ENCODE measurements at regions not wholly inside any gene's neighbourhood (a gene's known extent, or its start where the extent isn't known, plus 50 kb on each side); places are given as distances from the start of the nearest gene placed in this dataset.

DNA sequence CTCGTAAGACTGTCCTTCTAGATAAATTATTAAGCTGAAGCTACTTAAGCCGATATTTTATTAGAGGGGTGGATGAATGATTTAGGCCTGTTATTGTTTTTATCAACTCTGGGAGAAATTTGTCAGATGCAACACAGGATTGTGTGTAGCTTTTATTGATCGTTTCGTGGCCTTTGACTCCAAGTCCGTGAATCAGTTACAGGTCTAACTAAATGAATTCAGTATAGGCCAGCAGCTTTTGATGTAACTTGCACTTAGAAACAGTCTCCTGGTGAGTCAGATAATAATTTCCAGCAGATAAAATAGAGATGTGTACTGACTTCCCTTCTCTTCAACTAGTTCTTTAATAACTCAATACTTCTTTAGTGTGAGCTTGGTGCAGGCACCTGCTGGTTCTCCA lies 341.7 kb upstream of the SMIM30 start:
- H3K36me3 ChIP-seq (replicated peaks in 1 of 2) = no peaks in the 10 kb centered on the region
- no peak for DNase-seq
- TF ChIP-seq, protein P1, sequence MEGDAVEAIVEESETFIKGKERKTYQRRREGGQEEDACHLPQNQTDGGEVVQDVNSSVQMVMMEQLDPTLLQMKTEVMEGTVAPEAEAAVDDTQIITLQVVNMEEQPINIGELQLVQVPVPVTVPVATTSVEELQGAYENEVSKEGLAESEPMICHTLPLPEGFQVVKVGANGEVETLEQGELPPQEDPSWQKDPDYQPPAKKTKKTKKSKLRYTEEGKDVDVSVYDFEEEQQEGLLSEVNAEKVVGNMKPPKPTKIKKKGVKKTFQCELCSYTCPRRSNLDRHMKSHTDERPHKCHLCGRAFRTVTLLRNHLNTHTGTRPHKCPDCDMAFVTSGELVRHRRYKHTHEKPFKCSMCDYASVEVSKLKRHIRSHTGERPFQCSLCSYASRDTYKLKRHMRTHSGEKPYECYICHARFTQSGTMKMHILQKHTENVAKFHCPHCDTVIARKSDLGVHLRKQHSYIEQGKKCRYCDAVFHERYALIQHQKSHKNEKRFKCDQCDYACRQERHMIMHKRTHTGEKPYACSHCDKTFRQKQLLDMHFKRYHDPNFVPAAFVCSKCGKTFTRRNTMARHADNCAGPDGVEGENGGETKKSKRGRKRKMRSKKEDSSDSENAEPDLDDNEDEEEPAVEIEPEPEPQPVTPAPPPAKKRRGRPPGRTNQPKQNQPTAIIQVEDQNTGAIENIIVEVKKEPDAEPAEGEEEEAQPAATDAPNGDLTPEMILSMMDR (IDR thresholded peaks at IDR 0.05) = no peak
- no peak for TF ChIP-seq POLR2A (IDR thresholded peaks at IDR 0.05)
- H3K9me3 ChIP-seq (replicated peaks in 1 of 3) = no peaks in the 10 kb centered on the region
- 76 to 87% (median 81%) methylated on average over 5 of the region's 5 CpGs for WGBS, 4 donors
- no peaks in the 10 kb centered on the region for H3K27me3 ChIP-seq
- H3K27ac ChIP-seq = no peak overlapping the region
- H3K4me3 ChIP-seq = no peak overlapping the region
- no peaks in the 10 kb centered on the region for H3K4me1 ChIP-seq (replicated peaks in 1 of 2)
- intact Hi-C loops (cut with DNase I) = no loop called here

DNA sequence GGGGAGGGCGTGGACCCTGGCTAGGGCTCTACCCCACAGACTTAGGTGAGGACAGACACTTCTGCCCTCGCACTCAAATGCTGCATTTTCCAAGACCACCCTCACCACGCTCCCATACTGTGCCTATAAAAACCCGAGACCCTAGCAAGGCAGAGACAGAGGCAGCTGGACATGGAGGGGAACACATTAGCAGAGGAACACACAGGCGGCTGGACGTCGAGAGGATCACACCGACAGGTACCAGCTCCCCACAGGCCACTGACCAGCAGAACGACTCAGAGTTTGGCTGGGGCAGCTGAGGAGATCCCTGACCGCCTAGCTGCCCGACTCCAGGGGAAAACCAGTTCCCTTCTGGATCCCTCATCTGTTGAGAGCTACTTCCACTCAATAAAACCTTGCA lies 338.2 kb upstream of the SMIM30 start:
- Histone ChIP-seq H3K36me3 (replicated peaks in 1 of 2) (no peaks in the 10 kb centered on the region), H3K27ac (no peak overlapping the region), H3K4me1 (replicated peaks in 1 of 2) (no peaks in the 10 kb centered on the region), H3K9me3 (replicated peaks in 1 of 3) (no peaks in the 10 kb centered on the region), H3K4me3 (no peak overlapping the region), H3K27me3 (no peaks in the 10 kb centered on the region)
- intact Hi-C loops (cut with DNase I) = no loop called here
- WGBS, 4 donors = 87 to 91% (median 88%) methylated on average over 11 of the region's 11 CpGs
- DNase-seq = no peak
- TF ChIP-seq, protein P1 (IDR thresholded peaks at IDR 0.05) = no peak
- no peak for TF ChIP-seq POLR2A (IDR thresholded peaks at IDR 0.05)

DNA sequence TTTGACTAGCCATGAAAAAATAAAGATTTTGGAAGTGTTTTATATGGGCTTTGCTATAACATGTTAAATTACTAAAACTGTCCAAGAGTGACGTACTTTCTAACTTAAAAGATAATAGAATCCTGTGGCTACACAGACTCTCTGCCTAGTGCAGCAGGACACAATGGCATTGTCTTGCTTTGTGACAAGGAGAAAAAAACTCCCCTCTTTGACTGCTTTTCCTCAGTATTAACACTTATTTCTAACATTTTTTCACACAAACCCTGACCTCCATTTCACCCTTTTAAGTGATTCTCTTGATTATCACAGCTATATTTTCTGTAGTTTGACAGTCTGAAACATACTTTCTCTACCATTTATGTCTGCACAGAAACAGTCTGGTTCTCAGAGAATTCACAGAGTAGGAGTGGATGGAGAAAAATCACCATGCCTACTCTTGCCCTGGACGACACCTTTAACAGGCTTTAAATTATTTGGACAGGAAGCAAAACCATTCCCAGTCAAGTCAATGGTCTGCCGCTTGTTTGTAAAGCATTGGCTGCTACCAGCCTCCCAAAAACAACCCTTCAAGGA lies 336.3 kb upstream of the SMIM30 start:
- H3K27me3 ChIP-seq = no peaks in the 10 kb centered on the region
- TF ChIP-seq POLR2A (IDR thresholded peaks at IDR 0.05) = no peak
- TF ChIP-seq, protein P1 (IDR thresholded peaks at IDR 0.05) = no peak
- H3K36me3 ChIP-seq (replicated peaks in 1 of 2) = no peaks in the 10 kb centered on the region
- no peak for DNase-seq
- intact Hi-C loops (cut with DNase I) = no loop called here
- H3K27ac ChIP-seq = no peak overlapping the region
- no peak overlapping the region for H3K4me3 ChIP-seq
- H3K9me3 ChIP-seq (replicated peaks in 1 of 3) = no peaks in the 10 kb centered on the region
- no peaks in the 10 kb centered on the region for H3K4me1 ChIP-seq (replicated peaks in 1 of 2)
- 50 to 62% (median 59%) methylated on average over 3 of the region's 3 CpGs for WGBS, 4 donors

DNA sequence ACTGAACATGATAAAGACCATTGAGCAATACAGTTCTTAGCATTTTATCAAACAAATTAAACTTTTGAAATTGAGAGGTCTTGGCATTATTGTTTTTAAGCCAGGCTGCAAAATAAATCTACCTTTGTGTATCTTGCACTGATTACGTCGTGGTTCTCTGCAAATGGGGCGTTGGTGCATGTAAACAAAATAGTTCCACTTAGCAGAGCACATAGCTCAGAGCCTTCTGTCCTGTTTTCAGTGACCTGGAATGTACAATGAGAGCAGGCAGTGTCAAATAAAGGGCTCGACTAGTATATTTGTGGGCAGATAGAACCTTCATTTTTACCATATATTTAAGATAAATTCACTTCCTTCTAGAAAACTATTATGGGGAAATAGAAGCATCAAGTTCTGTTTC lies 333.9 kb upstream of the SMIM30 start:
- Histone ChIP-seq H3K27ac (no peak overlapping the region), H3K27me3 (no peaks in the 10 kb centered on the region), H3K9me3 (replicated peaks in 1 of 3) (no peaks in the 10 kb centered on the region), H3K4me1 (replicated peaks in 1 of 2) (no peaks in the 10 kb centered on the region), H3K36me3 (replicated peaks in 1 of 2) (no peaks in the 10 kb centered on the region), H3K4me3 (no peak overlapping the region)
- TF ChIP-seq POLR2A (IDR thresholded peaks at IDR 0.05) = no peak
- TF ChIP-seq, protein P1 (IDR thresholded peaks at IDR 0.05) = no peak
- WGBS, 4 donors = 71 to 77% (median 74%) methylated on average over 4 of the region's 4 CpGs
- intact Hi-C loops (cut with DNase I) = no loop called here
- no peak for DNase-seq
